EL (cell line): ENCODE measurements at regions not wholly inside any gene's neighbourhood (a gene's known extent, or its start where the extent isn't known, plus 50 kb on each side); places are given as distances from the start of the nearest gene placed in this dataset.

Experiments used
- DNase-seq: peaks from one replicate; pipeline ENCODE4 v3.0.0-alpha.2; 2016

GRCh38 chr13:107078229-107078765, 510.4 kb upstream of the ARGLU1 start:
- no peak for DNase-seq

GRCh38 chr13:107076801-107077200, 508.9 kb upstream of the ARGLU1 start:
- DNase-seq = no peak

- no peak for DNase-seq
Measured at GRCh38 chr13:107075576-107075975, 507.6 kb upstream of the ARGLU1 start.

GRCh38 chr13:107070792-107071191, 502.9 kb upstream of the ARGLU1 start:
- no peak for DNase-seq

- DNase-seq = no peak
Measured at GRCh38 chr13:107069108-107069776, 501.3 kb upstream of the ARGLU1 start.

GRCh38 chr13:107067381-107067780, 499.4 kb upstream of the ARGLU1 start:
- DNase-seq = no peak

- no peak for DNase-seq
Measured at GRCh38 chr13:107066355-107066754, 498.4 kb upstream of the ARGLU1 start.

GRCh38 chr13:107065036-107065435, 497.1 kb upstream of the ARGLU1 start:
- no peak for DNase-seq

GRCh38 chr13:107057028-107057631, 489.2 kb upstream of the ARGLU1 start:
- no peak for DNase-seq

GRCh38 chr13:107043021-107043956, 475.4 kb upstream of the ARGLU1 start:
- DNase-seq = peak; percentile 29

GRCh38 chr13:107035778-107036177, 467.8 kb upstream of the ARGLU1 start:
- peak; percentile 47 for DNase-seq

- no peak for DNase-seq
Measured at GRCh38 chr13:107035186-107035585, 467.2 kb upstream of the ARGLU1 start.

- DNase-seq = no peak
Measured at GRCh38 chr13:107034236-107034872, 466.4 kb upstream of the ARGLU1 start.

GRCh38 chr13:107031716-107032115, 463.8 kb upstream of the ARGLU1 start:
- no peak for DNase-seq

GRCh38 chr13:107028751-107029150, 460.8 kb upstream of the ARGLU1 start:
- DNase-seq = no peak

GRCh38 chr13:107025991-107026390, 458.1 kb upstream of the ARGLU1 start:
- peak; percentile 4 for DNase-seq

- no peak for DNase-seq
Measured at GRCh38 chr13:107023335-107023734, 455.4 kb upstream of the ARGLU1 start.

GRCh38 chr13:107020393-107020792, 452.5 kb upstream of the ARGLU1 start:
- no peak for DNase-seq

GRCh38 chr13:107018285-107018684, 450.3 kb upstream of the ARGLU1 start:
- no peak for DNase-seq

GRCh38 chr13:107006661-107007060, 438.7 kb upstream of the ARGLU1 start:
- DNase-seq = no peak

GRCh38 chr13:107005577-107005976, 437.6 kb upstream of the ARGLU1 start:
- DNase-seq = no peak

GRCh38 chr13:107003911-107004310, 436.0 kb upstream of the ARGLU1 start:
- DNase-seq = no peak

GRCh38 chr13:106998664-106999063, 430.7 kb upstream of the ARGLU1 start:
- DNase-seq = no peak
